ENCODE measurements at regions not wholly inside any gene's neighbourhood (a gene's known extent, or its start where the extent isn't known, plus 50 kb on each side); places are given as distances from the start of the nearest gene placed in this dataset.

DNA sequence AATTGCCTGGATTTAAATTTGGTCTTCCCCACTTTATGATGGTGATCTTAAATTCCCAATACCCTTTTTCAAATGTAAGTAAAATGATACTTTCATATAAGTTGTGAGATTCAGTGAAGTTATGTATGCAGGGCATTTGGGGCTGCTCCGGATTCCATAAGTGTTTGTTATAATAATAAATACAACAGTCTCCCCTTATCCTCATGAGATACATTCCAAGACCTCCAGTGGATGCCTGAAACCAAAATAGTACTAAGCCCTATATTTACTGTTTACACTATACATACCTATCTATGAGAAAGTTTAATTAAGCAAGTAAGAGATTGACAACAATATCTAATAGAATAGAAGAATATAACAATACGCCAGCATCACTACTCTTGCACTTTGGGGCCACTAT is 2237.8 kb downstream of the PCDH9 start:
- H3K4me2 ChIP-seq (ENCODE audit: low read length): no peak overlapping the region
- peaks cover 9% of the 10 kb centered on the region for H3K4me1 ChIP-seq (ENCODE audit: control insufficient read depth, low read length)
- no peaks in the 10 kb centered on the region for H3K27me3 ChIP-seq (ENCODE audit: control insufficient read depth, low read length)
- H3F3A ChIP-seq (ENCODE audit: control insufficient read depth, insufficient read depth): no peaks in the 10 kb centered on the region
- no peaks in the 10 kb centered on the region for H3K9me2 ChIP-seq (replicated peaks; ENCODE audit: control insufficient read depth, low read length)
- TF ChIP-seq, protein P1, sequence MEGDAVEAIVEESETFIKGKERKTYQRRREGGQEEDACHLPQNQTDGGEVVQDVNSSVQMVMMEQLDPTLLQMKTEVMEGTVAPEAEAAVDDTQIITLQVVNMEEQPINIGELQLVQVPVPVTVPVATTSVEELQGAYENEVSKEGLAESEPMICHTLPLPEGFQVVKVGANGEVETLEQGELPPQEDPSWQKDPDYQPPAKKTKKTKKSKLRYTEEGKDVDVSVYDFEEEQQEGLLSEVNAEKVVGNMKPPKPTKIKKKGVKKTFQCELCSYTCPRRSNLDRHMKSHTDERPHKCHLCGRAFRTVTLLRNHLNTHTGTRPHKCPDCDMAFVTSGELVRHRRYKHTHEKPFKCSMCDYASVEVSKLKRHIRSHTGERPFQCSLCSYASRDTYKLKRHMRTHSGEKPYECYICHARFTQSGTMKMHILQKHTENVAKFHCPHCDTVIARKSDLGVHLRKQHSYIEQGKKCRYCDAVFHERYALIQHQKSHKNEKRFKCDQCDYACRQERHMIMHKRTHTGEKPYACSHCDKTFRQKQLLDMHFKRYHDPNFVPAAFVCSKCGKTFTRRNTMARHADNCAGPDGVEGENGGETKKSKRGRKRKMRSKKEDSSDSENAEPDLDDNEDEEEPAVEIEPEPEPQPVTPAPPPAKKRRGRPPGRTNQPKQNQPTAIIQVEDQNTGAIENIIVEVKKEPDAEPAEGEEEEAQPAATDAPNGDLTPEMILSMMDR (IDR thresholded peaks at IDR 0.05; ENCODE audit: low read depth, low read length, poor library complexity, severe bottlenecking): no peak
- no peak for TF ChIP-seq EZH2phosphoT487 (IDR thresholded peaks at IDR 0.05; ENCODE audit: borderline replicate concordance, low read length)
- H4K20me1 ChIP-seq (ENCODE audit: control insufficient read depth, insufficient read depth, low read depth, low read length): no peaks in the 10 kb centered on the region
- H3K4me3 ChIP-seq (ENCODE audit: low read length): no peak overlapping the region
- no peaks in the 10 kb centered on the region for H3K9me3 ChIP-seq (ENCODE audit: control insufficient read depth, insufficient read depth, low read length)
- H3K27ac ChIP-seq (ENCODE audit: low read depth, low read length): no peak overlapping the region
- no peaks in the 10 kb centered on the region for H3K79me2 ChIP-seq (ENCODE audit: control insufficient read depth, low read length)
- no peaks in the 10 kb centered on the region for H3K36me3 ChIP-seq (ENCODE audit: control insufficient read depth, low read length)

DNA sequence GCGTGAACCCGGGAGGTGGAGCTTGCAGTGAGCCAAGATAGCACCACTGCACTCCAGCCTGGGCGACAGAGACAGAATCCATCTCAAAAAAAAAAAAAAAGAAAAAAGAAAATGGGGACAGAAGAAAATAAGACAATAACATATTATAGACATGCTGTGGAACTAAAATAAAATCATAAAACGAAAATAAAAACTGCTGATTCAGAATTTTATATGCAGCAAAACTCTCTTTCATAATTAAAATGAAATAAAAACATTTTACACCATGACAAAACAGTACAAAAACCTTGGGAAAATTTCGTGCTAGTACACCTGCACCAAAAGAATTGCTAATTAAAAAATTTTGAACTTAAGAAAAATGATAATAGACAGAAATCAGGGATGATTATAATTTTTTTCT is 2245.1 kb downstream of the PCDH9 start:
- Histone ChIP-seq H3K79me2 (ENCODE audit: control insufficient read depth, low read length) (no peaks in the 10 kb centered on the region), H3K9me3 (ENCODE audit: control insufficient read depth, insufficient read depth, low read length) (no peaks in the 10 kb centered on the region), H4K20me1 (ENCODE audit: control insufficient read depth, insufficient read depth, low read depth, low read length) (no peaks in the 10 kb centered on the region), H3K4me3 (ENCODE audit: low read length) (no peak overlapping the region), H3F3A (ENCODE audit: control insufficient read depth, insufficient read depth) (no peaks in the 10 kb centered on the region), H3K4me1 (ENCODE audit: control insufficient read depth, low read length) (no peaks in the 10 kb centered on the region), H3K4me2 (ENCODE audit: low read length) (no peak overlapping the region), H3K9me2 (replicated peaks; ENCODE audit: control insufficient read depth, low read length) (no peaks in the 10 kb centered on the region), H3K36me3 (ENCODE audit: control insufficient read depth, low read length) (no peaks in the 10 kb centered on the region), H3K27me3 (ENCODE audit: control insufficient read depth, low read length) (no peaks in the 10 kb centered on the region), H3K27ac (ENCODE audit: low read depth, low read length) (no peak overlapping the region)
- TF ChIP-seq, protein P1 (IDR thresholded peaks at IDR 0.05; ENCODE audit: low read depth, low read length, poor library complexity, severe bottlenecking): no peak
- no peak for TF ChIP-seq EZH2phosphoT487 (IDR thresholded peaks at IDR 0.05; ENCODE audit: borderline replicate concordance, low read length)

DNA sequence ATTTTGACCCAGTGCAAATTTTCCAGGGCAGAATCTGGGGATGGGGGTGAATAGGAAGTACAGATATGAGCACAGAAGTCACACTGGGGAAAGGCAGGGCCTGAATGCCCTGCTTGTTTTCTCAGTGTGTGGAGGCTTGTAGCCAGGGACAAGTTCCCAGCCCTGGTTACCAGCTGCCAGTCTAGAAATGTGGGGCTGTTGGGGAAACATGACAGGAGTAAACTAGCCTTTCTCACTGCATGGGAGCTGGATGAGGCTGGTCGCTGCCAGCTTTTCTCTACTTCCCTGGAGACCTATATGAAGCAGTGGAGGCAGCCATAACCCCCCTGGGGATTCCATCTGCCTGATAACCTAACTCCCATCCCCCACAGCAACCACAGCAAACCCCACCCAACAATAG is 2267.7 kb downstream of the PCDH9 start:
- H3K27me3 ChIP-seq (ENCODE audit: control insufficient read depth, low read length): no peaks in the 10 kb centered on the region
- H3K27ac ChIP-seq (ENCODE audit: low read depth, low read length): no peak overlapping the region
- no peaks in the 10 kb centered on the region for H3K9me2 ChIP-seq (replicated peaks; ENCODE audit: control insufficient read depth, low read length)
- H3K4me3 ChIP-seq (ENCODE audit: low read length): no peak overlapping the region
- H3K36me3 ChIP-seq (ENCODE audit: control insufficient read depth, low read length): no peaks in the 10 kb centered on the region
- H3K4me2 ChIP-seq (ENCODE audit: low read length): no peak overlapping the region
- no peaks in the 10 kb centered on the region for H3F3A ChIP-seq (ENCODE audit: control insufficient read depth, insufficient read depth)
- no peaks in the 10 kb centered on the region; the same call in none of the 2 replicates for H3K9me3 ChIP-seq (ENCODE audit: control insufficient read depth, insufficient read depth, low read length)
- TF ChIP-seq, protein P1 (IDR thresholded peaks at IDR 0.05; ENCODE audit: low read depth, low read length, poor library complexity, severe bottlenecking): no peak
- no peak for TF ChIP-seq EZH2phosphoT487 (IDR thresholded peaks at IDR 0.05; ENCODE audit: borderline replicate concordance, low read length)
- no peaks in the 10 kb centered on the region for H4K20me1 ChIP-seq (ENCODE audit: control insufficient read depth, insufficient read depth, low read depth, low read length)
- no peaks in the 10 kb centered on the region for H3K79me2 ChIP-seq (ENCODE audit: control insufficient read depth, low read length)
- H3K4me1 ChIP-seq (ENCODE audit: control insufficient read depth, low read length): no peaks in the 10 kb centered on the region

DNA sequence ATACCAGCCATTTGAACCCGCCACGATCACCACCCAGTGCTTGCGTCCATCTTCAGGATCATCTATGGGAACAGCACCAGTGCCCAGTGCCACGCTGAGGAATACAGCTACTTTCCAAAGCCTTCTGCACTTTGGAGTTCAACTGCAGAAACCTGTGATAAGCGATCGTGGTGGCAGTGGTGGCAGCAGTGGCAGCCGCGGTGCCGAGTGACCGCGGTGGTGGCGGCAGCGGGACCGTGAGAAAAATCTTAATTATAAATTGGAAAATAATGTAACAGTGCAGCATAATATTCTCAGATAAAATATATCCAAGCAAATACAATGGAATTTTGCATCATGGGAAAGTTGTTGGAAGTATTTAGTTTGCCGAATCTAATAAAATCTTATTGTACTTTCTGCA is 2270.9 kb downstream of the PCDH9 start:
- H3K36me3 ChIP-seq (ENCODE audit: control insufficient read depth, low read length): no peaks in the 10 kb centered on the region
- no peaks in the 10 kb centered on the region for H4K20me1 ChIP-seq (ENCODE audit: control insufficient read depth, insufficient read depth, low read depth, low read length)
- H3K4me1 ChIP-seq (ENCODE audit: control insufficient read depth, low read length): no peaks in the 10 kb centered on the region
- no peaks in the 10 kb centered on the region for H3K79me2 ChIP-seq (ENCODE audit: control insufficient read depth, low read length)
- no peak overlapping the region for H3K4me3 ChIP-seq (ENCODE audit: low read length)
- H3F3A ChIP-seq (ENCODE audit: control insufficient read depth, insufficient read depth): no peaks in the 10 kb centered on the region
- H3K27ac ChIP-seq (ENCODE audit: low read depth, low read length): no peak overlapping the region
- H3K27me3 ChIP-seq (ENCODE audit: control insufficient read depth, low read length): no peaks in the 10 kb centered on the region
- H3K9me2 ChIP-seq (replicated peaks; ENCODE audit: control insufficient read depth, low read length): no peaks in the 10 kb centered on the region
- H3K4me2 ChIP-seq (ENCODE audit: low read length): no peak overlapping the region
- H3K9me3 ChIP-seq (ENCODE audit: control insufficient read depth, insufficient read depth, low read length): no peaks in the 10 kb centered on the region; the same call in none of the 2 replicates
- TF ChIP-seq EZH2phosphoT487 (IDR thresholded peaks at IDR 0.05; ENCODE audit: borderline replicate concordance, low read length): no peak
- TF ChIP-seq, protein P1 (IDR thresholded peaks at IDR 0.05; ENCODE audit: low read depth, low read length, poor library complexity, severe bottlenecking): no peak
